Fibroblast of the aortic adventitia (primary cell): ENCODE measurements at regions not wholly inside any gene's neighbourhood (a gene's known extent, or its start where the extent isn't known, plus 50 kb on each side); places are given as distances from the start of the nearest gene placed in this dataset.

Experiments used
- DNase-seq: peaks from one replicate; pipeline ENCODE4 v3.0.0-alpha.2; 2010; ENCODE audit warnings: low read depth
- H3K4me3 ChIP-seq: 2 replicates; pipeline ENCODE4 v1.5.1; 2011; ENCODE audit warnings: low read depth, mild to moderate bottlenecking, control low read depth, low read length, moderate library complexity
- TF ChIP-seq, protein P1 (sequence below): IDR thresholded peaks from 2 replicates; pipeline ENCODE4 v1.5.1; 2011; ENCODE audit warnings: mild to moderate bottlenecking, low read length, control low read depth, inconsistent platforms; ENCODE audit not compliant: insufficient read depth

DNA sequence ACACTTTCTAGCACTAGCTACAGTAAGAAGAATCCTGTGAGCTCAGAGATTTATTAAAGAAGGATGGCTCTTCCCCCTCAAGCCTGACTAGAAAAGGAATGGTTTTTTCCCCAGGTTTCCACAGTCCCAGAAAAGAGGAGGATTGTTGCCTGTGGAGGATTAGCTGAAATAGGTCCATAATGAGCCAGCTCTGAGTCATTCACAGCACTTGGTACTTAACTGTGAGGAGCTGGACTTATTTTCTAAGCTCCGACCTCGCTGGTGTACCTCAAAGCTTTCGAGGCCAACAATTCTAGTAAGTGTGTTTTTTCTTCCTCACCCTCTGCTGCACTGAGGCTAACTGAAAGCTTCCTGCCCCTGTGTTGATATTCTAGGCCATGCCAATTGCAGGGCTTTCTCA is 222.5 kb upstream of the IL12B start:
- peak; percentile 52 for DNase-seq
- H3K4me3 ChIP-seq = no peak overlapping the region

DNA sequence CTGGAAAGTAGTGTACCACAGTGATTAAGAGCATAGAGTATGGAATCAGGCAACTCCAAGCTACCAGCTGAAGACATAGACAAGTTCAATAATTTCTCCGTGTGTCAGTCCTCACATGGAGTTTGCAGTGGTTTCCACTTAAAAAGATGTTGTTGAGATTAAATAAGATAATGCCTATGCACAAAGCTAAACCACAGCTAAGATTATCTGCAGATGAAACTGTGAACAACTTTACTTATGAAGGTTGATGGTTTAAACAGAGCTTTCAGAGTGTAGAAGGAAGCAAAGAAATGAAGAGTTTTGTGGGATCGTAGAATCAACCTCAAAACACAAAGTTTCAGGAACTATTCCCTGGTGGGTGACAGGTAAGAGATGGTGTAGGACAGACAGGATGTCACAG is 223.5 kb upstream of the IL12B start:
- TF ChIP-seq, protein P1, sequence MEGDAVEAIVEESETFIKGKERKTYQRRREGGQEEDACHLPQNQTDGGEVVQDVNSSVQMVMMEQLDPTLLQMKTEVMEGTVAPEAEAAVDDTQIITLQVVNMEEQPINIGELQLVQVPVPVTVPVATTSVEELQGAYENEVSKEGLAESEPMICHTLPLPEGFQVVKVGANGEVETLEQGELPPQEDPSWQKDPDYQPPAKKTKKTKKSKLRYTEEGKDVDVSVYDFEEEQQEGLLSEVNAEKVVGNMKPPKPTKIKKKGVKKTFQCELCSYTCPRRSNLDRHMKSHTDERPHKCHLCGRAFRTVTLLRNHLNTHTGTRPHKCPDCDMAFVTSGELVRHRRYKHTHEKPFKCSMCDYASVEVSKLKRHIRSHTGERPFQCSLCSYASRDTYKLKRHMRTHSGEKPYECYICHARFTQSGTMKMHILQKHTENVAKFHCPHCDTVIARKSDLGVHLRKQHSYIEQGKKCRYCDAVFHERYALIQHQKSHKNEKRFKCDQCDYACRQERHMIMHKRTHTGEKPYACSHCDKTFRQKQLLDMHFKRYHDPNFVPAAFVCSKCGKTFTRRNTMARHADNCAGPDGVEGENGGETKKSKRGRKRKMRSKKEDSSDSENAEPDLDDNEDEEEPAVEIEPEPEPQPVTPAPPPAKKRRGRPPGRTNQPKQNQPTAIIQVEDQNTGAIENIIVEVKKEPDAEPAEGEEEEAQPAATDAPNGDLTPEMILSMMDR = no peak
- no peak overlapping the region for H3K4me3 ChIP-seq
- DNase-seq = no peak

More for the DNA sequence above, 222.5 kb upstream of the IL12B start:
- TF ChIP-seq, protein P1 = no peak

DNA sequence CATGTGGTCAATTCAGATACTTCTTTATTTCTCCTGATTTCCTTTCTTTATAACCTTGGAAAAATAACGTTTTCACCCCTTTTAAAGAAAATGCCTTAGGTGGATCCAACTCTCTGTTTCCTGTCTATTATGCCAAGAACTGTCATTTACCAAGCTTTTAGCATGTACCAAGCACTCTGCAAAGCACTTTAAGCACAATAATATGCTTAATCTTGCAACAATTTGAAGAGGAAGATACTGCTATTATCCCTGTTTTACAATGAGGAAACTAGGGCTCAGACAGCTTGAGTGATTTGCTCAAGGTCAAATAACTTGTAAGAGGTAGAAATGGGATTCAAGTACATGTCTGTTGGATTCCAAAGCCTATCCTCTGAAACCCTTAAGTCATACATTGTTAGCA is 224.8 kb upstream of the IL12B start:
- no peak overlapping the region for H3K4me3 ChIP-seq
- no peak for DNase-seq
- TF ChIP-seq, protein P1 = no peak

DNA sequence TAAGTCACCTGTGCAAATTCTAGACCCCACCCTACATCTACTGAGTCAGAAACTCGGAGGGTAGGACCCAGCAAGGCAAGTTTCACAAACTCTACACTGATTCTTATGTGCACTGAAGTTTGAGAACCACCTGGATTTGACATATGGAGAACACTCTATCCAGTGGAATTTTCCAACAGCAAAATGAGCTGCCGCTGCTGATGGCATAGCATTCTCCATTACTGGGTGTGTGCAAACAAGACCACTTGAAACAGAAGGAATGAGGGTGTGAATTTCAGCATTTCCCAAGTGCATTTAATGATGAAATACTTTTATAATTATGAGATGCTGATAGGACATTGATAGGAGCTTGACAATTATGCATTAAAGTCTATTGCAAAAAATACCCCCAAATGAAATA is 229.1 kb upstream of the IL12B start:
- DNase-seq = no peak
- H3K4me3 ChIP-seq = no peak overlapping the region
- TF ChIP-seq, protein P1 = no peak

DNA sequence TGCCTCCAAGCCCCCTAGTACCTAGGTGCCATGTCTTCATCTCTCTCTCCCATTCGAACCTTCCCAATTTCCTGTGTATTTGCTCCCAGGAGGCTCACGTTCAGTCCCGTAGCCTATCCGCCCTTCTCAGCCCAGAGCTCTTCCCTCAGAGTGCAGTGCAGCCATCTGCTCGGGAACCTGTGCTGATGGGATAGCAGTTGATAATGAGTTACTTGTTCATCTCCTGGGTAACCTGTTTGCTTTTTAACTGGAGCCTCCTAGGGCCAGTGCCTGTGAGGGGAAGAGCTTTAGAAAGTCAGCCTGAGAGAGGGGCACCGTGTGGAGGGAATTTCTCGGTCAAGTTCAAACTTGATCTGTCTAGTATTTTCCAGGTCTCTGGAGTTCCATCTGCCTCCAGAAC is 229.8 kb upstream of the IL12B start:
- no peak overlapping the region for H3K4me3 ChIP-seq
- TF ChIP-seq, protein P1 = no peak
- DNase-seq = no peak

DNA sequence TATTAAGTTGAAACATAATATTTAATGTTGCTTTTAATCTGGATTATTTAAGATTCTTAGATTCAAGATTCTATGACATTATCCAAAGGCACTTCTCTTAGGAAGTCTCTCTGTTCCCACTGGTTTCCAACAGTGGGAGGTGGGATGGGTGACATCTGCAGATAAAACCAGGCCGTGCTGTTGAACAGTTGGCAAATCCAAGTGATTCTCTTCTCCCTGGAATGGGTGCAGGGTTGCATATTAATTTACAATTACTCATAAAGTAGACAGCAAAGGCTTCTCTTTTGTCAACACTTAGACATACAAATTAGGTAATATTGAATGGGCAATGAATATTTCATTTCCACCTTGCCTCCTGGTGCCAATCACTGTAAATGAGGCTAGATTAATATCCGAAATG is 233.7 kb upstream of the IL12B start:
- no peak overlapping the region for H3K4me3 ChIP-seq
- no peak for DNase-seq
- TF ChIP-seq, protein P1 = no peak

DNA sequence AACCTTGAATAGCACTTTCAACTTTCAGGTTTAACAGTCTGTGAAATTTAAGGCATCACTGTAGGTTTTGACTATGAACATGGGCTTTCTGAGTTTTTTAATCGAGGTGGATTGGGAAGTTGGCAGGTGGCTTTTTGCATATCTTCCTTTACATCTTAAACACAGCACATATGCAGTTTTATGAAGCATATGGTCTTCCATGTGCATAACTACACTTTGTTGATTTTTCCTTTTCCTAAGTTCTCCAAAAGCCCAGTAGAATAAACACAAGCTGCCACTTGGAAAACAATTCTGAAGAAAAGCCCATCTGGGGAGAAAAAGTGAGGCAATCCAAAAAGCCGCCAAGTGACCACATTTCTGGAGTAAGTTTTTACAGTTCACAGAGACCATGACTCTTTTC is 236.5 kb upstream of the IL12B start:
- TF ChIP-seq, protein P1 = no peak
- no peak for DNase-seq
- no peak overlapping the region for H3K4me3 ChIP-seq
